GM13976 (cell line): ENCODE measurements at regions not wholly inside any gene's neighbourhood (a gene's known extent, or its start where the extent isn't known, plus 50 kb on each side); places are given as distances from the start of the nearest gene placed in this dataset.

Source experiments
- DNase-seq: peaks from one replicate; pipeline ENCODE4 v3.0.0; 2012; ENCODE audit warnings: low spot score
- CTCF ChIP-seq: IDR thresholded peaks from 2 replicates; pipeline ENCODE4 v1.5.1; 2012; ENCODE audit warnings: borderline replicate concordance, mild to moderate bottlenecking; ENCODE audit not compliant: insufficient read depth; ENCODE audit errors: extremely low read depth, missing control alignments, control extremely low read depth
- in situ Hi-C: fragments of 300-500 bp; cut with MboI; formaldehyde crosslinking; loops from one replicate; pipeline ENCODE4 v1.12.0; 2022; ENCODE audit warnings: low sequenced_read_pairs, mixed read lengths, inconsistent platforms; ENCODE audit not compliant: unreplicated experiment

GRCh38 chr15:47349179-47349578 lies 368.1 kb upstream of the SEMA6D start:
- in situ Hi-C loops = no loop called here
- DNase-seq = no peak

GRCh38 chr15:47351501-47351900 lies 365.8 kb upstream of the SEMA6D start:
- DNase-seq = no peak
- in situ Hi-C loops = no loop called here
- no peak for TF ChIP-seq CTCF

More at GRCh38 chr15:47349179-47349578, 368.1 kb upstream of the SEMA6D start:
- no peak for TF ChIP-seq CTCF

GRCh38 chr15:47352217-47352616 lies 365.1 kb upstream of the SEMA6D start:
- TF ChIP-seq CTCF = no peak
- in situ Hi-C loops = no loop called here
- no peak for DNase-seq

GRCh38 chr15:47355759-47356158 lies 361.5 kb upstream of the SEMA6D start:
- no peak for TF ChIP-seq CTCF
- in situ Hi-C loops = no loop called here
- DNase-seq = no peak

- TF ChIP-seq CTCF = no peak
- DNase-seq = no peak
- in situ Hi-C loops = no loop called here
These were observed 361.0 kb upstream of the SEMA6D start for GRCh38 chr15:47356297-47356696.

GRCh38 chr15:47358876-47359275 lies 358.4 kb upstream of the SEMA6D start:
- no peak for TF ChIP-seq CTCF
- DNase-seq = no peak
- in situ Hi-C loops = no loop called here

GRCh38 chr15:47360305-47360704 lies 357.0 kb upstream of the SEMA6D start:
- in situ Hi-C loops = no loop called here
- TF ChIP-seq CTCF = no peak
- DNase-seq = no peak
